H1 (cell line): ENCODE measurements at regions not wholly inside any gene's neighbourhood (a gene's known extent, or its start where the extent isn't known, plus 50 kb on each side); places are given as distances from the start of the nearest gene placed in this dataset.

Source experiments
- CTCF ChIA-PET: fragments of 300-600 bp; sonication (Branson Sonifier 250); formaldehyde crosslinking; loops from one replicate; lab custom pipeline; 2021; ENCODE audit not compliant: partially characterized antibody; lab: Charles Lee
- POLR2A ChIA-PET: fragments of 300-600 bp; sonication (Branson Sonifier 250); formaldehyde crosslinking; loops from one replicate; lab custom pipeline; 2021; ENCODE audit warnings: inconsistent platforms; ENCODE audit not compliant: partially characterized antibody; lab: Charles Lee
- DNase-seq, 2 experiments: peaks; one replicate each; pipeline versions ENCODE4 v3.0.0 to v3.0.0-alpha.2; 2010 to 2022; ENCODE audit warnings: low spot score in 2 of 2, low read depth in 1 of 2, mixed read lengths in 1 of 2
- FAIRE-seq: peaks from 2 replicates; lab custom pipeline; 2011; peaks lifted over from hg19 to GRCh38; lab: Jason Lieb, UNC
- H2AFZ ChIP-seq: 2 replicates; pipeline ENCODE4 v1.8.1; 2012; ENCODE audit warnings: low read length, inconsistent platforms
- H2AK5ac ChIP-seq: 2 replicates; pipeline ENCODE4 v1.6.1; 2013; ENCODE audit warnings: low read depth, low read length
- H2BK120ac ChIP-seq: replicated peaks from 2 replicates; pipeline ENCODE3; 2013; ENCODE audit warnings: low read depth, low read length, inconsistent platforms
- H2BK12ac ChIP-seq: 2 replicates; pipeline ENCODE4 v1.6.1; 2013; ENCODE audit warnings: low read depth, low read length
- H2BK15ac ChIP-seq: 2 replicates; pipeline ENCODE4 v1.6.1; 2013; ENCODE audit warnings: low read length
- H2BK20ac ChIP-seq: 2 replicates; pipeline ENCODE4 v1.6.1; 2013; ENCODE audit warnings: low read length
- H2BK5ac ChIP-seq: 2 replicates; pipeline ENCODE4 v1.6.1; 2013; ENCODE audit warnings: low read depth, low read length
- H3K14ac ChIP-seq: 2 replicates; pipeline ENCODE4 v1.6.1; 2013; ENCODE audit warnings: inconsistent platforms; ENCODE audit not compliant: insufficient read length
- H3K18ac ChIP-seq: 2 replicates; pipeline ENCODE4 v1.6.1; 2013; ENCODE audit warnings: low read length; ENCODE audit errors: extremely low read depth
- H3K23ac ChIP-seq: 2 replicates; pipeline ENCODE4 v1.6.1; 2013; ENCODE audit warnings: inconsistent platforms; ENCODE audit not compliant: insufficient read length
- H3K23me2 ChIP-seq: 2 replicates; pipeline ENCODE4 v1.6.1; 2013; ENCODE audit warnings: low read depth, low read length
- H3K27ac ChIP-seq: 2 replicates; pipeline ENCODE4 v1.6.1; 2011; ENCODE audit warnings: low read depth, low read length, inconsistent platforms
- H3K27me3 ChIP-seq, 4 experiments: replicated peaks in 1 of 4; 1 replicate in 1 of 4; 2 replicates in 3 of 4; pipeline versions ENCODE4 v1.6.1 to v1.8.1; 2011 to 2013; ENCODE audit warnings: low read length in 3 of 4, mild to moderate bottlenecking in 3 of 4, inconsistent platforms in 2 of 4, mixed read lengths in 2 of 4, moderate library complexity in 1 of 4; ENCODE audit not compliant: control insufficient read depth in 3 of 4, insufficient read depth in 3 of 4; ENCODE audit errors: extremely low read depth in 1 of 4
- H3K36me3 ChIP-seq, 4 experiments: 2 replicates each; pipeline versions ENCODE4 v1.6.1 to v1.8.1; 2011 to 2013; ENCODE audit warnings: mild to moderate bottlenecking in 4 of 4, low read length in 3 of 4, moderate library complexity in 2 of 4, control low read depth in 1 of 4, inconsistent platforms in 1 of 4; ENCODE audit not compliant: insufficient read depth in 4 of 4, control insufficient read depth in 2 of 4
- H3K4ac ChIP-seq: replicated peaks from 2 replicates; pipeline ENCODE3; 2013; ENCODE audit warnings: low read length, low read depth, mixed read lengths, inconsistent platforms; ENCODE audit not compliant: insufficient read length
- H3K4me1 ChIP-seq, 4 experiments: replicated peaks in 1 of 4; 1 replicate in 1 of 4; 2 replicates in 3 of 4; pipeline versions ENCODE4 v1.6.1 to v1.8.1; 2011 to 2013; ENCODE audit warnings: low read length in 3 of 4, inconsistent platforms in 2 of 4, mixed read lengths in 1 of 4; ENCODE audit not compliant: insufficient read depth in 4 of 4, control insufficient read depth in 3 of 4
- H3K4me2 ChIP-seq, 2 experiments: 2 replicates each; pipeline versions ENCODE4 v1.6.1 to v1.8.1; 2011 to 2013; ENCODE audit warnings: low read depth in 2 of 2, low read length in 2 of 2, control low read depth in 1 of 2, inconsistent platforms in 1 of 2, mild to moderate bottlenecking in 1 of 2; ENCODE audit not compliant: insufficient read depth in 1 of 2
- H3K4me3 ChIP-seq, 4 experiments: fragments of 200-600, 300-600 bp in 1 of 4; sonication (generic), shearing (Covaris generic), sonication (Bioruptor Twin) in 1 of 4; 2 replicates each; pipeline versions ENCODE4 v1.5.1 to v1.8.1; 2011 to 2016; ENCODE audit warnings: low read length in 4 of 4, low read depth in 3 of 4, control low read depth in 2 of 4, inconsistent platforms in 2 of 4, mild to moderate bottlenecking in 2 of 4, mixed read lengths in 1 of 4, moderate library complexity in 1 of 4; ENCODE audit not compliant: insufficient read depth in 2 of 4; ENCODE audit errors: extremely low read depth in 1 of 4
- H3K56ac ChIP-seq: replicated peaks from 2 replicates; pipeline ENCODE3; 2013; ENCODE audit warnings: low read depth, mild to moderate bottlenecking, mixed read lengths, low read length, inconsistent platforms; ENCODE audit not compliant: insufficient read length
- H3K79me1 ChIP-seq: 2 replicates; pipeline ENCODE4 v1.6.1; 2013; ENCODE audit warnings: low read depth, low read length, control low read depth
- H3K79me2 ChIP-seq, 2 experiments: 2 replicates each; pipeline versions ENCODE4 v1.6.1 to v1.8.1; 2012 to 2013; ENCODE audit warnings: low read length in 2 of 2, mild to moderate bottlenecking in 2 of 2, inconsistent platforms in 1 of 2; ENCODE audit not compliant: insufficient read depth in 2 of 2, control insufficient read depth in 1 of 2
- H3K9ac ChIP-seq, 4 experiments: replicated peaks in 1 of 4; 1 replicate in 1 of 4; 2 replicates in 3 of 4; pipeline versions ENCODE4 v1.6.1 to v1.8.1; 2011 to 2013; ENCODE audit warnings: low read depth in 3 of 4, low read length in 3 of 4, control low read depth in 2 of 4, mild to moderate bottlenecking in 2 of 4, moderate library complexity in 2 of 4, inconsistent platforms in 1 of 4; ENCODE audit errors: extremely low read depth in 1 of 4
- H3K9me3 ChIP-seq, 2 experiments: 2 replicates each; pipeline versions ENCODE4 v1.6.1 to v1.8.1; 2012 to 2013; ENCODE audit warnings: mild to moderate bottlenecking in 2 of 2, moderate library complexity in 2 of 2, control low read depth in 1 of 2, inconsistent platforms in 1 of 2, low read depth in 1 of 2, low read length in 1 of 2, mixed read lengths in 1 of 2; ENCODE audit not compliant: insufficient read depth in 2 of 2
- H4K20me1 ChIP-seq, 2 experiments: replicated peaks in 1 of 2; 2 replicates each; pipeline versions ENCODE3 to v1.8.1; 2011 to 2013; ENCODE audit warnings: inconsistent platforms in 2 of 2, low read length in 2 of 2, mild to moderate bottlenecking in 1 of 2; ENCODE audit not compliant: insufficient read depth in 2 of 2, control insufficient read depth in 1 of 2
- H4K5ac ChIP-seq: 2 replicates; pipeline ENCODE4 v1.6.1; 2013; ENCODE audit warnings: low read length, low read depth, mixed read lengths, inconsistent platforms; ENCODE audit not compliant: insufficient read length
- H4K8ac ChIP-seq: 2 replicates; pipeline ENCODE4 v1.8.0; 2013; ENCODE audit warnings: mild to moderate bottlenecking, moderate library complexity, low read length, inconsistent platforms; ENCODE audit not compliant: insufficient read depth; ENCODE audit errors: extremely low read depth
- H4K91ac ChIP-seq: replicated peaks from 2 replicates; pipeline ENCODE3; 2013; ENCODE audit warnings: low read length, mixed read lengths, inconsistent platforms; ENCODE audit not compliant: insufficient read length
- CBX5 ChIP-seq: fragments of 300-800, 300-1000 bp; sonication (generic); IDR thresholded peaks from 2 replicates; pipeline ENCODE4 v1.7.1; 2016; ENCODE audit warnings: antibody characterized with exemption, low read length, low read depth
- HDAC6 ChIP-seq: IDR thresholded peaks from one replicate; pipeline ENCODE4 v1.7.1; 2012; ENCODE audit warnings: low read depth, mild to moderate bottlenecking, inconsistent platforms, low read length, moderate library complexity
- JUN ChIP-seq: IDR thresholded peaks from 2 replicates; pipeline ENCODE4 v1.6.1; 2011; ENCODE audit warnings: low read depth, mild to moderate bottlenecking, improper control_type of control experiment, low read length
- POLR2A ChIP-seq, 2 experiments: IDR thresholded peaks; 1 replicate in 1 of 2; 2 replicates in 1 of 2; pipeline ENCODE4 v1.6.1; 2011; ENCODE audit warnings: low read depth in 2 of 2, low read length in 2 of 2, mild to moderate bottlenecking in 2 of 2; ENCODE audit errors: control extremely low read depth in 1 of 2
- TEAD4 ChIP-seq: IDR thresholded peaks from 2 replicates; pipeline ENCODE4 v1.6.1; 2012; ENCODE audit warnings: low read depth, low read length, inconsistent platforms, mixed read lengths
- WGBS, 2 experiments: shearing (Covaris generic) in 1 of 2; methylation state at CpG; one replicate each; pipeline versions ENCODE4 v1.1.6 to v1.1.7; 2013 to 2015; ENCODE audit warnings: low lambda C conversion rate in 2 of 2, mixed read lengths in 2 of 2, inconsistent platforms in 1 of 2, low coverage in 1 of 2, missing lambda C conversion rate in 1 of 2; ENCODE audit not compliant: insufficient replicate concordance in 2 of 2, insufficient coverage in 1 of 2, insufficient read length in 1 of 2; ENCODE audit errors: extremely low coverage in 1 of 2, missing lambda C conversion rate in 1 of 2; 5-methylcytosine and 5-hydroxymethylcytosine counted together
- TF ChIP-seq, protein P1 (sequence below), 3 experiments: IDR thresholded peaks; 1 replicate in 2 of 3; 2 replicates in 1 of 3; pipeline versions ENCODE4 v1.5.1 to v1.6.1; 2011; ENCODE audit warnings: low read length in 3 of 3, mild to moderate bottlenecking in 3 of 3, inconsistent platforms in 2 of 3, low read depth in 1 of 3, moderate library complexity in 1 of 3; ENCODE audit not compliant: insufficient read depth in 1 of 3; ENCODE audit errors: control extremely low read depth in 1 of 3

DNA sequence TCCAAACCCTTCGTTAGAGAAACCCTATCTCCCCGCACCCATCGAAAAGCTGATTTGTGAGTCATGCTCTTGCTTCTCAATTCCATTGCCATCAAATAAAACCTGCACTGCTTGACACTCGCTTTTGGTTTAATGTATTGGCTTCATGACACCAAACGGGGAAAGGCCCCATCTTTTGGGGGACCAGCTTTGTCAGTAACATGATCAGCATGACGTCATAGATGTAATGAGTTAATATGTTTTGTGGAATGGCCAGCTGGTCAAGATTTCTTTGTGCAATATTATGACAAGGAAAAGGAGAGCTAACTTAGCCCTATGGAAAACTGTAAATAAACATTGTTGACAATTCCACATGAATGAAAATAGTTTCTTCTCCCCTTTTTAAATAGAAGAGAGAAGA lies 1260.5 kb upstream of the CELF2 start:
- no peaks in the 10 kb centered on the region for H3K27me3 ChIP-seq
- H3K23me2 ChIP-seq = no peaks in the 10 kb centered on the region
- DNase-seq (no peak), FAIRE-seq (no peak)
- H3K36me3 ChIP-seq = no peaks in the 10 kb centered on the region
- H4K91ac ChIP-seq = no peak overlapping the region
- no peak overlapping the region for H2BK5ac ChIP-seq
- H3K27ac ChIP-seq = no peak overlapping the region
- H2AK5ac ChIP-seq = no peak overlapping the region
- no peaks in the 10 kb centered on the region for H4K20me1 ChIP-seq
- no peak overlapping the region for H2BK15ac ChIP-seq
- H3K23ac ChIP-seq = no peak overlapping the region
- H4K8ac ChIP-seq = no peak overlapping the region
- no peak overlapping the region for H3K18ac ChIP-seq
- ChIA-PET POLR2A (no interaction called here), CTCF (no interaction called here)
- WGBS, 2 experiments = 94% methylated on average over 6 of the region's 6 CpGs; no CpG with 5 or more reads in 1 of the 2 experiments
- H2BK20ac ChIP-seq = no peak overlapping the region
- H3K4me2 ChIP-seq = no peak overlapping the region
- no peak overlapping the region for H3K4me3 ChIP-seq
- TF ChIP-seq HDAC6 (no peak), JUN (no peak), CBX5 (no peak), POLR2A (IDR thresholded peaks at IDR 0.05; ENCODE audit: control extremely low read depth in 1 of 2, low read depth in 2 of 2, low read length in 2 of 2) (no peak), TEAD4 (no peak)
- TF ChIP-seq, protein P1, sequence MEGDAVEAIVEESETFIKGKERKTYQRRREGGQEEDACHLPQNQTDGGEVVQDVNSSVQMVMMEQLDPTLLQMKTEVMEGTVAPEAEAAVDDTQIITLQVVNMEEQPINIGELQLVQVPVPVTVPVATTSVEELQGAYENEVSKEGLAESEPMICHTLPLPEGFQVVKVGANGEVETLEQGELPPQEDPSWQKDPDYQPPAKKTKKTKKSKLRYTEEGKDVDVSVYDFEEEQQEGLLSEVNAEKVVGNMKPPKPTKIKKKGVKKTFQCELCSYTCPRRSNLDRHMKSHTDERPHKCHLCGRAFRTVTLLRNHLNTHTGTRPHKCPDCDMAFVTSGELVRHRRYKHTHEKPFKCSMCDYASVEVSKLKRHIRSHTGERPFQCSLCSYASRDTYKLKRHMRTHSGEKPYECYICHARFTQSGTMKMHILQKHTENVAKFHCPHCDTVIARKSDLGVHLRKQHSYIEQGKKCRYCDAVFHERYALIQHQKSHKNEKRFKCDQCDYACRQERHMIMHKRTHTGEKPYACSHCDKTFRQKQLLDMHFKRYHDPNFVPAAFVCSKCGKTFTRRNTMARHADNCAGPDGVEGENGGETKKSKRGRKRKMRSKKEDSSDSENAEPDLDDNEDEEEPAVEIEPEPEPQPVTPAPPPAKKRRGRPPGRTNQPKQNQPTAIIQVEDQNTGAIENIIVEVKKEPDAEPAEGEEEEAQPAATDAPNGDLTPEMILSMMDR (IDR thresholded peaks at IDR 0.05; ENCODE audit: control extremely low read depth in 1 of 3, insufficient read depth in 1 of 3, low read depth in 1 of 3, low read length in 3 of 3) = no peak
- no peak overlapping the region for H2BK12ac ChIP-seq
- H3K14ac ChIP-seq = no peak overlapping the region
- no peaks in the 10 kb centered on the region for H3K4me1 ChIP-seq
- no peaks in the 10 kb centered on the region for H3K79me2 ChIP-seq
- H2AFZ ChIP-seq = no peak overlapping the region
- no peak overlapping the region for H2BK120ac ChIP-seq
- H3K9me3 ChIP-seq = no peaks in the 10 kb centered on the region
- H4K5ac ChIP-seq = no peak overlapping the region
- H3K4ac ChIP-seq = no peak overlapping the region
- H3K79me1 ChIP-seq = no peaks in the 10 kb centered on the region
- H3K56ac ChIP-seq = no peak overlapping the region
- no peak overlapping the region for H3K9ac ChIP-seq
